NT2/D1 (cell line): ENCODE measurements at regions not wholly inside any gene's neighbourhood (a gene's known extent, or its start where the extent isn't known, plus 50 kb on each side); places are given as distances from the start of the nearest gene placed in this dataset.

Source experiments
- SUZ12 ChIP-seq: IDR thresholded peaks from 2 replicates; pipeline ENCODE4 v1.6.1; 2011; ENCODE audit not compliant: insufficient read length, insufficient read depth; ENCODE audit errors: extremely low read depth
- ZNF274 ChIP-seq: IDR thresholded peaks from 2 replicates; pipeline ENCODE4 v1.6.1; 2011; ENCODE audit warnings: mild to moderate bottlenecking, low read depth, low read length

- TF ChIP-seq ZNF274, result no peak
- no peak for TF ChIP-seq SUZ12
Measured at GRCh38 chr9:97788763-97789663, 64.0 kb upstream of the FOXE1 start.
